ENCODE measurements at regions not wholly inside any gene's neighbourhood (a gene's known extent, or its start where the extent isn't known, plus 50 kb on each side); places are given as distances from the start of the nearest gene placed in this dataset.

GRCh38 chr5:120043431-120043830 is 414.1 kb downstream of the FAM170A start:
- no peaks in the 10 kb centered on the region for H3K27me3 ChIP-seq
- TF ChIP-seq, protein P1, sequence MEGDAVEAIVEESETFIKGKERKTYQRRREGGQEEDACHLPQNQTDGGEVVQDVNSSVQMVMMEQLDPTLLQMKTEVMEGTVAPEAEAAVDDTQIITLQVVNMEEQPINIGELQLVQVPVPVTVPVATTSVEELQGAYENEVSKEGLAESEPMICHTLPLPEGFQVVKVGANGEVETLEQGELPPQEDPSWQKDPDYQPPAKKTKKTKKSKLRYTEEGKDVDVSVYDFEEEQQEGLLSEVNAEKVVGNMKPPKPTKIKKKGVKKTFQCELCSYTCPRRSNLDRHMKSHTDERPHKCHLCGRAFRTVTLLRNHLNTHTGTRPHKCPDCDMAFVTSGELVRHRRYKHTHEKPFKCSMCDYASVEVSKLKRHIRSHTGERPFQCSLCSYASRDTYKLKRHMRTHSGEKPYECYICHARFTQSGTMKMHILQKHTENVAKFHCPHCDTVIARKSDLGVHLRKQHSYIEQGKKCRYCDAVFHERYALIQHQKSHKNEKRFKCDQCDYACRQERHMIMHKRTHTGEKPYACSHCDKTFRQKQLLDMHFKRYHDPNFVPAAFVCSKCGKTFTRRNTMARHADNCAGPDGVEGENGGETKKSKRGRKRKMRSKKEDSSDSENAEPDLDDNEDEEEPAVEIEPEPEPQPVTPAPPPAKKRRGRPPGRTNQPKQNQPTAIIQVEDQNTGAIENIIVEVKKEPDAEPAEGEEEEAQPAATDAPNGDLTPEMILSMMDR (IDR thresholded peaks at IDR 0.05), result no peak
- TF ChIP-seq POLR2A (IDR thresholded peaks at IDR 0.05), result no peak

GRCh38 chr5:120052916-120053828 is 410.9 kb upstream of the PRR16 start:
- TF ChIP-seq POLR2A (IDR thresholded peaks at IDR 0.05), result no peak
- TF ChIP-seq, protein P1 (IDR thresholded peaks at IDR 0.05), result no peak
- intact Hi-C loops (cut with DNase I; ENCODE audit: low total_unique reads), result no loop called here
- no peaks in the 10 kb centered on the region for H3K27me3 ChIP-seq
- WGBS, 2 donors, result 50 to 57% methylated on average over 4 of the region's 4 CpGs
- H3K4me1 ChIP-seq, result no peaks in the 10 kb centered on the region
- H3K36me3 ChIP-seq (ENCODE audit: low read depth, missing control alignments), result no peaks in the 10 kb centered on the region
- H3K9me3 ChIP-seq, result no peaks in the 10 kb centered on the region
- H3K4me3 ChIP-seq, result no peak overlapping the region
- no peak for DNase-seq
- H3K27ac ChIP-seq, result peak overlapping the region; percentile 42 to 80

More at GRCh38 chr5:120043431-120043830, 414.1 kb downstream of the FAM170A start:
- H3K4me3 ChIP-seq, result no peak overlapping the region
- no peaks in the 10 kb centered on the region for H3K36me3 ChIP-seq (ENCODE audit: low read depth, missing control alignments)
- no peaks in the 10 kb centered on the region for H3K4me1 ChIP-seq
- H3K9me3 ChIP-seq, result no peaks in the 10 kb centered on the region
- DNase-seq, result no peak
- intact Hi-C loops (cut with DNase I; ENCODE audit: low total_unique reads), result no loop called here
- no peak overlapping the region for H3K27ac ChIP-seq

GRCh38 chr5:120053841-120054240 is 410.3 kb upstream of the PRR16 start:
- Histone ChIP-seq H3K27me3 (no peaks in the 10 kb centered on the region), H3K4me3 (no peak overlapping the region), H3K27ac (peak overlapping the region; percentile 42 to 80), H3K4me1 (no peaks in the 10 kb centered on the region), H3K9me3 (no peaks in the 10 kb centered on the region), H3K36me3 (ENCODE audit: low read depth, missing control alignments) (no peaks in the 10 kb centered on the region)
- intact Hi-C loops (cut with DNase I; ENCODE audit: low total_unique reads), result no loop called here
- TF ChIP-seq, protein P1 (IDR thresholded peaks at IDR 0.05), result no peak
- no peak for TF ChIP-seq POLR2A (IDR thresholded peaks at IDR 0.05)
- 60 to 63% methylated on average over 4 of the region's 4 CpGs for WGBS, 2 donors
- DNase-seq, result no peak

GRCh38 chr5:120055858-120056257 is 408.2 kb upstream of the PRR16 start:
- Histone ChIP-seq H3K27ac (no peak overlapping the region), H3K27me3 (no peaks in the 10 kb centered on the region), H3K9me3 (no peaks in the 10 kb centered on the region), H3K36me3 (ENCODE audit: low read depth, missing control alignments) (no peaks in the 10 kb centered on the region), H3K4me1 (no peaks in the 10 kb centered on the region), H3K4me3 (no peak overlapping the region)
- WGBS, 2 donors, result 83 to 94% methylated on average over 2 of the region's 2 CpGs
- intact Hi-C loops (cut with DNase I; ENCODE audit: low total_unique reads), result no loop called here
- no peak for TF ChIP-seq POLR2A (IDR thresholded peaks at IDR 0.05)
- TF ChIP-seq, protein P1 (IDR thresholded peaks at IDR 0.05), result no peak
- no peak for DNase-seq

GRCh38 chr5:120062515-120062917 is 401.6 kb upstream of the PRR16 start:
- Histone ChIP-seq H3K4me1 (peaks cover 4% of the 10 kb centered on the region), H3K27me3 (no peaks in the 10 kb centered on the region), H3K4me3 (no peak overlapping the region), H3K9me3 (no peaks in the 10 kb centered on the region), H3K36me3 (ENCODE audit: low read depth, missing control alignments) (no peaks in the 10 kb centered on the region), H3K27ac (no peak overlapping the region)
- intact Hi-C loops (cut with DNase I; ENCODE audit: low total_unique reads), result no loop called here
- TF ChIP-seq, protein P1 (IDR thresholded peaks at IDR 0.05), result no peak
- no peak for TF ChIP-seq POLR2A (IDR thresholded peaks at IDR 0.05)
- WGBS, 2 donors, result 51 to 72% methylated on average over 4 of the region's 4 CpGs
- no peak for DNase-seq
